ENCODE measurements at regions not wholly inside any gene's neighbourhood (a gene's known extent, or its start where the extent isn't known, plus 50 kb on each side); places are given as distances from the start of the nearest gene placed in this dataset.

- DNase-seq: no peak
These were observed 567.4 kb upstream of the MKI67 start for GRCh38 chr10:128693493-128694131.

- DNase-seq: no peak
These were observed 568.1 kb upstream of the MKI67 start for GRCh38 chr10:128694168-128694850.

- DNase-seq: no peak
These were observed 568.9 kb upstream of the MKI67 start for GRCh38 chr10:128694851-128695725.

DNA sequence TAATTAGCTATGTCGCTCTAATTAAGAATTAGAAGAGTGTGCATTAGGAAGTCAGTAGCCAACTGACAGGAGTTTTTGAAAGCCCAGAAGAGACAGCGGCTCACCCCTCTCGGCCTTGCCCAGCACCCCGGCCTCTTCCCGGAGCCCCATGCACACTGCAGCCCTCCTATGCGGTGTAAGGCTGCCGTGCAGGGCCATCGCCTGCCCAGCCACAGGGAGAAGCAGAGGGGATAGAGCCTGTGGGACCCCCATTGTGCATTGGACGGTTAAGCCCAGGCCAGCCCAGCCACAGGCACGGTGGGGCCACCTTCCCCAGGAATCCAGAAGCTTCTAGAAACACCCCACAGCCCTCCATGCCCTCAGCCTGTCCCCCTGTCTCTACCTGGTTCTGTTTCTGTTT is 569.7 kb upstream of the MKI67 start:
- DNase-seq: no peak

DNA sequence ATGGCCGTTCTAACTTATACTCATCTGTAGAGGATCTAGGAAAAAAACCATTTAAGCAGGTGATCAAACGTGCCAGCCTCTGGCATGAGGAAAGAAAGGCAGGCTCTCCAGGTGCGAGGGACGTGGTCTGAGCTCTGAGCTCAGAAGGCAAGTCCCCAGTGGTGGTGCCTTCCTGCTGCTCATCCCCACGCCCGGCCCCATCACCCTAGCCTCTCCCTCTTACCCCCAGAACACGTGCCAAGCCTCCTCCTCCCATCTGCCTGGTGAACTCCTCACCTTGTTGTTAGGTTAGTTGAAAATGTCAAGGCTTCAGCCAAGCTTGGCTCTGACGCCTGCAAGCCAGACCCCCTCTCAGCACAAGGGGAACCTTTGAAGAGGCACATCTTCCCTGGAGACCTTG is 571.2 kb upstream of the MKI67 start:
- no peak for DNase-seq

GRCh38 chr10:128701381-128701780 is 575.2 kb upstream of the MKI67 start:
- no peak for DNase-seq

- DNase-seq: no peak
These were observed 575.6 kb upstream of the MKI67 start for GRCh38 chr10:128701837-128702236.

DNA sequence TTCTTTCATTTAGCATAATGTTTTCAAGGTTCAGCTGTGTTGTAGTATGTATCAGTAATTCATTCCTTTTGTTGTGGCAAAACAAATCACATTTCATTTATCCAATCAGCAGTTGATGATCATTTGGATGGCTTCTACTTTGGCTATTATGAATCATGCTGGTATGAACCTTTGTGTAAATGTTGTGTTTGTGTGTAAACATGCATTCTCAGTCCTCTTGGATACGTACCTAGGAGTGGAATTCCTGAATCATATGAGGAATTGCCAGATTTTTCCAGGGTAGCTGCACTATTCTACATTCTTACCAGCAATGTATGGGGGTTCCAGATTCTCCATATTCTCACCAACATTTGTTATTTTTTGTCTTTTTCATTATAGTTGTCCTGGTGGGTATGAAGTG is 578.5 kb upstream of the MKI67 start:
- no peak for DNase-seq

DNA sequence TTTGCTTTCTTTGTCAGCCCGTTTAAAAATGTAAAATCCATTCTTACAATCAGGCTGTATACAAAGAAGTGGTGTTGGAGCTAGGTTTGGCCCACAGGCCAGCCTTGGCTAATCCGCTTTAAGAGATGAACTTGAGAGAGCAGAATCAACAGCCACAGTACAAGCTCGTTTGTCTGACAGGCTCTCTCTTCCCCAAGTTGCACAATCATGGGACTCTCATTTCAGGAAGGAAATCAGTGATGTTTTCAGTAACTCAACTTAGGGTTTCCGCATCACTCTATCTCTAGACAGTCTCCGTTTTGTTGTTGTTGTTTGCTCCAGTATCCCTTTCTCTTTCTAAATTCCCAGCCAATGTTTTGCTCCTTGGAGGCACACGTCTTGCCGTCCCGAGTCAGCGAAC is 582.0 kb upstream of the MKI67 start:
- no peak for DNase-seq

DNA sequence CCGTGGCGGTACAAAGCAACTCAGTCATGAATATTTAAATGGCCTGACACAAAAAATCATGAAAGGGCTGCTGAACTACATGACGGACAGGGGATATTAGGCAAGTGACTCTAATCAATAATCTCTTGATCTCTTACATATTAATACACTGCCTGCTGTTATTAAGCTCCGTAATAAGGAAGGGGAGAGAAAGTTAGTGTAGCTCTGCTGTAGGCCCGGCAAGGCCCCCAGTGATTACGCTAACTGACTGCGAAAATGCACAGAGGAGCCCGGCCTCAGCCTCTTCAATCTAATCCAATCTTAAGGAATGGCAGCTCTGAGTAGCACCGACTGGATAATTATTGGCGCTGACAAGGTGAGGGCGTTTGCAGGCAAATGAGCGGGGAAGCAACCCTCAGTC is 583.5 kb upstream of the MKI67 start:
- no peak for DNase-seq

DNA sequence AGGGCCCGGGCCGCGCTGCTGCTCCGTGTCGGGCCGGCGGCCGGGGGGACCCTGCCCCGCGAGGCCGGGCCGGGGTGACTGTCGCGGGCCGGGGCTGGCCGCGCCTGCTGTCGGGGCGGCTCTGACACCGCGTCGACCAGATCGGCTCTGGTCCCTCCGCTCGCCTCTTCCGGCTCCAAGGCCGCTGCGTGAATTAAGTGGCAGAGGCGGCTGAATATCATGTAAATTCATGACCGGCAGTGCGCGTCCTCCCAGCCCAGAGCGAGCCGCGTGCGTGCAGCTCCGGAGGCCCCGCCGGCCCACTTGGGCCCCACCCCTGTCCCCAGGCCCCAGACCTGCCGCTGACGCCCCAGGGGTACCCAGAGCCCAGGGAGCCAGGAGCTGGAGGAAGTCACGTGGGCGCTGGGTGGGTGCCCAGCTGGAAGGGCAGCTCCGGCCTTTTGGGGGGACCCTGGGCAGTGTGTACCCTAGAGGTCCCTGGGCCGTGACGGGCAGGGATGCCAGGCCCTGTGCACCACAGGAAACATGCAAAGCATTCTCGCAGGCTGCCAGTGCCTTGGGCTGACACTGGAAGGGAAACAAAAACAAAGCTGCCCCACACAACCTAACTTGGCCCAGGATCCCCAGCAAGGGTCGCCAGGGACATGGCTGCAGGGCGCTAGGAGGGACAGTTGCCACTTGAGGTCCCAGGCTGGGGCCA is 584.0 kb upstream of the MKI67 start:
- no peak for DNase-seq

GRCh38 chr10:128710798-128711183 is 584.6 kb upstream of the MKI67 start:
- no peak for DNase-seq

- DNase-seq: no peak
These were observed 585.6 kb upstream of the MKI67 start for GRCh38 chr10:128711806-128712205.

DNA sequence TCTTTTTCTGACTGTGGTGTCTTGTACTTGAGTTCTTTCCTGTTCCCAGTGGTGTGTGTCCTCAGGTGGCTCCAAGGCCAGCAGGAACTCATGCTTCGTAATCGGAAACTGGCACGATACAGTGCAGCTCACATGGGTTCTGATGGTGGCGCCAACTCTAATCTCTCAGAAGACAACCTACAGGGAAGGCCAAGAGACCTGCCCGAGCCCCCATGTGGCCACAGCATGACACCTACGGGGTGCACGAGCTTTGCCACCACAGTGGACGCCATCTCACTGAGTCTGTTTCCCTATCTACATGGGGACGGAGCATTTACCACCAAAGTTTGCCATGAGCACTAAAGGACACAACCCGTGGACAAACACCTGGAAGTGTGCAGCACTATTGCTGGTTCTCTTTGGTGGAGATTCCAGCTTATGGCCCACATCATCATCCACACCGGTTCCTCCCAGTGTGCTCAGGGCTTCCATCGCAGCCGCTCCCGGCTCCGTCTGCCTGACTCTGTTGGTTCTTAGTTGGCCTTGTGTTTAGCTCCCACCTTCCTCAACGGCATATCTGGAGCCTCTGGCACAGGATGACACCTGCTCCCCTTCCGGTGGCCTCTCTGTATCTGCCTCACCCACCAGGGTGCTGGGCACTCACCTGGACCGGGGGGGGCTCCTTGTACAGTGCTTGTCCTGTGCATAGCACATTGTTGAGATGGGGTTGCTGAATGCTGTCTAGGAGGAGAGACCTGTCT is 586.6 kb upstream of the MKI67 start:
- DNase-seq: no peak

DNA sequence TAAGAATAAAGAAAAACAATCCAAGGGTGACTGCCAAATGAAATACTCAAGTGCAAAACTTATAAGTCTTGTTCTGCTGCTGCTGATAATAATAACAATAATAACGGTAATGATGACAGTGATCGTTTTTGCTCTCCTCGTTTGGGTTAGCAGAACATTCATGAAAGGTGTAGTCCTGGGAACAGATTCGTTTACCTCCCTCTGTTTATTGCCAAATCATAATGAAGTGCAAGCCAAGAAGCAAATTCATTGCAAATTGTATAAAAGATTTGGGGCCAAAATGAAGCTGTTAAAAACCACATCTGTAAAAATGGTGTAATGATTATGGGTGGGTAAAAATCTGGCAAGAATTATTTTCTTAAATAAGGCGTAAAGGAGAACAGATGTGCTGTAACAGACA is 587.2 kb upstream of the MKI67 start:
- no peak for DNase-seq

- no peak for DNase-seq
These were observed 587.8 kb upstream of the MKI67 start for GRCh38 chr10:128713874-128714570.

GRCh38 chr10:128714644-128715415 is 588.6 kb upstream of the MKI67 start:
- no peak for DNase-seq

DNA sequence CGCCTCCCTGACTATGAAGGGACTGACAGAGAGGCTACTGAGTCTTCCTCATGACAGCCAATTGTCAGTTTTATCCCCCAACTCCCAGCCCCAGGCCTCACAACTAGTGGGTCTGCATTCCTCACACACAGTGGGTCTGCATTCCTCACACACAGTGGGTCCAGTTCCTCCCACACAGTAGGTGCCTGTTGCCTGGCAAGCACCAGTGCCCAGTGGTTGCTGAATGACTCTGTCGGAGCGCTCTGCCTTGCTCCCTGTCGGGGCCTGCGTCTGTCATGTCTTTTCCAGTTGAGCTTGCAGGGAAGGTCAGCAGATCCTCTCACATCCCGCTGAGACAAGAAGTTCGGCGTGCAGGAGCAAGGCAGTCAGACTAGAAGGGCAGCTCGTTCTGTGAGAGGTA is 590.0 kb upstream of the MKI67 start:
- no peak for DNase-seq

- no peak for DNase-seq
These were observed 595.8 kb upstream of the MKI67 start for GRCh38 chr10:128721963-128722445.

DNA sequence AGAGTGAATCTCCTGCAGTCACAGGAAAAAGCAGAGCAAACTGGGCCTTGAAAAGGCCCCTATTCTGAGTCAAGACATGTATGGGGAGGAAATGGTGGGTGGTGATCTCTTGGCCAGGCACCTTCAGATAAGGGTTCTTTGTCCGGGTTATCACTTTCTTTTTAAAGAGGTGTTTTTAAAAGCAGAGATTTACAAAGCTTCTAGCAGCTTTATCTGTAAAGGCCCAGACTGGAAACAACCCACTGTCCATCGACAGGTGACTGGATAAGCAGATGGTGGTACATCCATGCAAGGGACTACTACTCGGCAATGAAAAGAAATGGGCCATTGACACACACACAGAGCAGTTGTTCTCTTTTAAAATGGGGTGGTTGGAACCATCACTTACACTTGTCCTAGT is 596.7 kb upstream of the MKI67 start:
- no peak for DNase-seq

- no peak for DNase-seq
These were observed 597.5 kb upstream of the MKI67 start for GRCh38 chr10:128723631-128724205.
